ENCODE measurements at regions not wholly inside any gene's neighbourhood (a gene's known extent, or its start where the extent isn't known, plus 50 kb on each side); places are given as distances from the start of the nearest gene placed in this dataset.

DNA sequence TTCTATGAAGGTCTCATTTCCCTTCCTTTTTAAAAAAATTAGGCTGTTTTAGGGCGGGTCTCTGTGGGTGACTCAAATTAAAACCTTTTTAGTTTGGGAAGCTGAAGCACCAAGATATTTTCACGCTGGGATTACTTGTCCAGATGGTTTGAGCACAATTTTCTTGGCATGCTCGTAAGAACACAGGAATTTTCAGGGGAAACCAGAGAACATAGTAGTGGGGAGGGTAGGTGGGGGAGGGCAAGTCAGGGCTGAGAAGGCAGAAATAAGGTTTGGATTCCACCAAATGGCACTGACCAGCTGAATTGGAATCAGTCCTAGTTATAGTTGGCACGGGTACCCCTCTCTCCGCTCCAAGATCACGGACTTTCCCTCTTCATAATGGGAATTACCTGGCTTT, 97.3 kb upstream of the LRIG1 start:
- no peak for TF ChIP-seq POLR2A (IDR thresholded peaks at IDR 0.05; ENCODE audit: low read depth, low read length)
- TF ChIP-seq POLR2AphosphoS5 (IDR thresholded peaks at IDR 0.05; ENCODE audit: low read depth, low read length), result no peak
- no peak for TF ChIP-seq TAF1 (IDR thresholded peaks at IDR 0.05; ENCODE audit: low read depth, low read length)
- TF ChIP-seq SPI1 (IDR thresholded peaks at IDR 0.05; ENCODE audit: low read depth, low read length), result no peak
